ENCODE measurements at regions not wholly inside any gene's neighbourhood (a gene's known extent, or its start where the extent isn't known, plus 50 kb on each side); places are given as distances from the start of the nearest gene placed in this dataset.

- TF ChIP-seq CTCF (IDR thresholded peaks at IDR 0.05; ENCODE audit: extremely low read depth in 1 of 2, insufficient read depth in 1 of 2, low read depth in 1 of 2, low read length in 2 of 2) (no peak), EZH2 (IDR thresholded peaks at IDR 0.05; ENCODE audit: borderline replicate concordance, low read depth, low read length, severe bottlenecking) (no peak), POLR2A (IDR thresholded peaks at IDR 0.05; ENCODE audit: low read depth, low read length) (no peak), MAX (IDR thresholded peaks at IDR 0.05; ENCODE audit: insufficient read depth, insufficient read length) (no peak), GATA2 (IDR thresholded peaks at IDR 0.05; ENCODE audit: insufficient read depth, insufficient read length, low read depth, low read length) (no peak), FOS (IDR thresholded peaks at IDR 0.05; ENCODE audit: borderline replicate concordance, insufficient read depth, low read length) (no peak), POLR2AphosphoS5 (IDR thresholded peaks at IDR 0.05; ENCODE audit: insufficient read depth, low read depth, low read length) (no peak)
Measured at GRCh38 chr15:31193291-31193690, 91.8 kb upstream of the TRPM1 start.
